ENCODE measurements at regions not wholly inside any gene's neighbourhood (a gene's known extent, or its start where the extent isn't known, plus 50 kb on each side); places are given as distances from the start of the nearest gene placed in this dataset.

DNA sequence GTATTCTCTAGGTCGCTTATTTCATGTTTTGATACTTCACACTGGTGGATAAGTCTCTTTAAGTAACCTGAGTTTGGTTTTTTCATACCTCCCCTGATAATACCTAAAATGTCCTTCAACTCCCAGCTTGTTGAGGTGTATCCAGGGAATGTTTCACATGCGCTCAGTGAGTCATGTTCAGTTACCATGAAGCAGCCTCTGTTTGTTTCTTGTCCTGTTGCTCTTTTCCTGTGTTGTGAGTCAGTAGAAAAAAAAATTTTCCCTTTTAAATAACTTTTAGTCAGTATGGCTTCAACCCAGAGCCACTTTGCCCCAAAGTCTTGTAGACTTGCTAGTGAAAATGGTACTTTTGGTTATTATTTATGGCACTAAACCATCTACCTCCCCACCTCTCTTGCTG is 278.4 kb upstream of the ZPLD1 start:
- TF ChIP-seq, protein P1, sequence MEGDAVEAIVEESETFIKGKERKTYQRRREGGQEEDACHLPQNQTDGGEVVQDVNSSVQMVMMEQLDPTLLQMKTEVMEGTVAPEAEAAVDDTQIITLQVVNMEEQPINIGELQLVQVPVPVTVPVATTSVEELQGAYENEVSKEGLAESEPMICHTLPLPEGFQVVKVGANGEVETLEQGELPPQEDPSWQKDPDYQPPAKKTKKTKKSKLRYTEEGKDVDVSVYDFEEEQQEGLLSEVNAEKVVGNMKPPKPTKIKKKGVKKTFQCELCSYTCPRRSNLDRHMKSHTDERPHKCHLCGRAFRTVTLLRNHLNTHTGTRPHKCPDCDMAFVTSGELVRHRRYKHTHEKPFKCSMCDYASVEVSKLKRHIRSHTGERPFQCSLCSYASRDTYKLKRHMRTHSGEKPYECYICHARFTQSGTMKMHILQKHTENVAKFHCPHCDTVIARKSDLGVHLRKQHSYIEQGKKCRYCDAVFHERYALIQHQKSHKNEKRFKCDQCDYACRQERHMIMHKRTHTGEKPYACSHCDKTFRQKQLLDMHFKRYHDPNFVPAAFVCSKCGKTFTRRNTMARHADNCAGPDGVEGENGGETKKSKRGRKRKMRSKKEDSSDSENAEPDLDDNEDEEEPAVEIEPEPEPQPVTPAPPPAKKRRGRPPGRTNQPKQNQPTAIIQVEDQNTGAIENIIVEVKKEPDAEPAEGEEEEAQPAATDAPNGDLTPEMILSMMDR (IDR thresholded peaks at IDR 0.05; ENCODE audit: insufficient read depth, low read length) = no peak
- TF ChIP-seq POLR2AphosphoS5 (IDR thresholded peaks at IDR 0.05; ENCODE audit: low read depth) (no peak), GABPA (IDR thresholded peaks at IDR 0.05; ENCODE audit: low read depth) (no peak)
- TF ChIP-seq, protein P2, sequence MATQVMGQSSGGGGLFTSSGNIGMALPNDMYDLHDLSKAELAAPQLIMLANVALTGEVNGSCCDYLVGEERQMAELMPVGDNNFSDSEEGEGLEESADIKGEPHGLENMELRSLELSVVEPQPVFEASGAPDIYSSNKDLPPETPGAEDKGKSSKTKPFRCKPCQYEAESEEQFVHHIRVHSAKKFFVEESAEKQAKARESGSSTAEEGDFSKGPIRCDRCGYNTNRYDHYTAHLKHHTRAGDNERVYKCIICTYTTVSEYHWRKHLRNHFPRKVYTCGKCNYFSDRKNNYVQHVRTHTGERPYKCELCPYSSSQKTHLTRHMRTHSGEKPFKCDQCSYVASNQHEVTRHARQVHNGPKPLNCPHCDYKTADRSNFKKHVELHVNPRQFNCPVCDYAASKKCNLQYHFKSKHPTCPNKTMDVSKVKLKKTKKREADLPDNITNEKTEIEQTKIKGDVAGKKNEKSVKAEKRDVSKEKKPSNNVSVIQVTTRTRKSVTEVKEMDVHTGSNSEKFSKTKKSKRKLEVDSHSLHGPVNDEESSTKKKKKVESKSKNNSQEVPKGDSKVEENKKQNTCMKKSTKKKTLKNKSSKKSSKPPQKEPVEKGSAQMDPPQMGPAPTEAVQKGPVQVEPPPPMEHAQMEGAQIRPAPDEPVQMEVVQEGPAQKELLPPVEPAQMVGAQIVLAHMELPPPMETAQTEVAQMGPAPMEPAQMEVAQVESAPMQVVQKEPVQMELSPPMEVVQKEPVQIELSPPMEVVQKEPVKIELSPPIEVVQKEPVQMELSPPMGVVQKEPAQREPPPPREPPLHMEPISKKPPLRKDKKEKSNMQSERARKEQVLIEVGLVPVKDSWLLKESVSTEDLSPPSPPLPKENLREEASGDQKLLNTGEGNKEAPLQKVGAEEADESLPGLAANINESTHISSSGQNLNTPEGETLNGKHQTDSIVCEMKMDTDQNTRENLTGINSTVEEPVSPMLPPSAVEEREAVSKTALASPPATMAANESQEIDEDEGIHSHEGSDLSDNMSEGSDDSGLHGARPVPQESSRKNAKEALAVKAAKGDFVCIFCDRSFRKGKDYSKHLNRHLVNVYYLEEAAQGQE (IDR thresholded peaks at IDR 0.05; ENCODE audit: insufficient replicate concordance, low read depth) = no peak

All from HL-60 (cell line).